Uterus (tissue), 3 donors: ENCODE measurements at regions not wholly inside any gene's neighbourhood (a gene's known extent, or its start where the extent isn't known, plus 50 kb on each side); places are given as distances from the start of the nearest gene placed in this dataset.

ENCODE experiments used
- DNase-seq, 2 donors: peaks; one replicate each; pipeline ENCODE4 v3.0.0-alpha.2; 2019 to 2020
- H3K27ac ChIP-seq, 2 donors: fragments of 200-600 bp; sonication (generic); 1 replicate in 1 of 2; 2 replicates in 1 of 2; pipeline ENCODE4 v1.5.1; 2016 to 2018
- H3K27me3 ChIP-seq, 2 donors: fragments of 200-600 bp; sonication (generic); one replicate each; pipeline ENCODE4 v1.5.1; 2018 to 2019; ENCODE audit warnings: control low read depth in 1 of 2
- H3K36me3 ChIP-seq, 2 donors: fragments of 200-600 bp; sonication (generic); one replicate each; pipeline ENCODE4 v1.5.1; 2019; ENCODE audit warnings: control low read depth in 1 of 2
- H3K4me1 ChIP-seq, 2 donors: fragments of 200-600 bp; sonication (generic); one replicate each; pipeline ENCODE4 v1.5.1; 2018 to 2019; ENCODE audit warnings: control low read depth in 1 of 2
- H3K4me3 ChIP-seq, 2 donors: fragments of 200-600 bp; sonication (generic); 1 replicate in 1 of 2; 2 replicates in 1 of 2; pipeline ENCODE4 v1.5.1; 2018 to 2019; ENCODE audit warnings: mild to moderate bottlenecking in 1 of 2
- H3K9me3 ChIP-seq, 2 donors: fragments of 200-600 bp; sonication (generic); one replicate each; pipeline ENCODE4 v1.5.1; 2019; ENCODE audit warnings: control low read depth in 1 of 2
- CTCF ChIP-seq, 4 experiments: fragments of 200-600 bp in 2 of 4; fragments of 450-650 bp in 2 of 4; sonication (generic) in 2 of 4; IDR thresholded peaks; one replicate each; pipeline ENCODE4 v1.5.1; 2016 to 2019; ENCODE audit warnings: antibody characterized with exemption in 4 of 4, mild to moderate bottlenecking in 2 of 4, moderate library complexity in 1 of 4
- POLR2A ChIP-seq, 2 donors: fragments of 450-650 bp; IDR thresholded peaks; one replicate each; pipeline ENCODE4 v1.6.1; 2016; ENCODE audit warnings: antibody characterized with exemption in 2 of 2, mild to moderate bottlenecking in 1 of 2, moderate library complexity in 1 of 2
- intact Hi-C: fragments of 100-400 bp; cut with DNase I; formaldehyde crosslinking; loops from one replicate; pipeline ENCODE4 v1.15.1; 2023; ENCODE audit warnings: low total_unique reads
- donor health status: DM: yes; HTN: yes; CAD: no.

GRCh38 chr3:31022716-31023115 is 128.3 kb upstream of the GADL1 start:
- no peak for DNase-seq
- Histone ChIP-seq H3K27me3 (no peaks in the 10 kb centered on the region), H3K4me1 (no peaks in the 10 kb centered on the region), H3K36me3 (no peaks in the 10 kb centered on the region), H3K9me3 (peaks cover 0 to 6% of the 10 kb centered on the region in 2 donors), H3K4me3 (no peak overlapping the region), H3K27ac (no peak overlapping the region)
- intact Hi-C loops = no loop called here
- TF ChIP-seq POLR2A (IDR thresholded peaks at IDR 0.05) (no peak), CTCF (IDR thresholded peaks at IDR 0.05) (no peak)

GRCh38 chr3:31025541-31025940 is 131.1 kb upstream of the GADL1 start:
- no peaks in the 10 kb centered on the region for H3K4me1 ChIP-seq
- H3K27ac ChIP-seq = no peak overlapping the region
- H3K36me3 ChIP-seq = no peaks in the 10 kb centered on the region
- intact Hi-C loops = no loop called here
- DNase-seq = no peak
- peaks cover 0 to 6% of the 10 kb centered on the region in 2 donors for H3K9me3 ChIP-seq
- no peaks in the 10 kb centered on the region for H3K27me3 ChIP-seq
- TF ChIP-seq POLR2A (IDR thresholded peaks at IDR 0.05) (no peak), CTCF (IDR thresholded peaks at IDR 0.05) (no peak)
- no peak overlapping the region for H3K4me3 ChIP-seq

- H3K27ac ChIP-seq = no peak overlapping the region
These were observed 132.8 kb upstream of the GADL1 start for GRCh38 chr3:31027191-31027761.

GRCh38 chr3:31027914-31028313 is 133.5 kb upstream of the GADL1 start:
- Histone ChIP-seq H3K27ac (no peak overlapping the region), H3K27me3 (no peaks in the 10 kb centered on the region), H3K36me3 (no peaks in the 10 kb centered on the region), H3K9me3 (peaks cover 0 to 6% of the 10 kb centered on the region in 2 donors), H3K4me1 (no peaks in the 10 kb centered on the region), H3K4me3 (no peak overlapping the region)
- intact Hi-C loops = no loop called here
- no peak for TF ChIP-seq CTCF (IDR thresholded peaks at IDR 0.05)
- TF ChIP-seq POLR2A (IDR thresholded peaks at IDR 0.05) = no peak
- no peak for DNase-seq

More at GRCh38 chr3:31027191-31027761, 132.8 kb upstream of the GADL1 start:
- H3K9me3 ChIP-seq = peaks cover 0 to 6% of the 10 kb centered on the region in 2 donors
- TF ChIP-seq CTCF (IDR thresholded peaks at IDR 0.05) (no peak), POLR2A (IDR thresholded peaks at IDR 0.05) (no peak)
- DNase-seq = no peak
- no peaks in the 10 kb centered on the region for H3K4me1 ChIP-seq
- intact Hi-C loops = no loop called here
- no peak overlapping the region for H3K4me3 ChIP-seq
- no peaks in the 10 kb centered on the region for H3K27me3 ChIP-seq
- no peaks in the 10 kb centered on the region for H3K36me3 ChIP-seq

- no peaks in the 10 kb centered on the region for H3K36me3 ChIP-seq
- no peak for TF ChIP-seq CTCF (IDR thresholded peaks at IDR 0.05)
- no peak for TF ChIP-seq POLR2A (IDR thresholded peaks at IDR 0.05)
- no peaks in the 10 kb centered on the region for H3K4me1 ChIP-seq
- no peak overlapping the region for H3K4me3 ChIP-seq
- DNase-seq = no peak
- H3K9me3 ChIP-seq = peaks cover 0 to 6% of the 10 kb centered on the region in 2 donors
- intact Hi-C loops = no loop called here
- H3K27me3 ChIP-seq = no peaks in the 10 kb centered on the region
- H3K27ac ChIP-seq = no peak overlapping the region
These were observed 134.3 kb upstream of the GADL1 start for GRCh38 chr3:31028766-31029165.
